KOPT-K1 (cell line): ENCODE measurements at regions not wholly inside any gene's neighbourhood (a gene's known extent, or its start where the extent isn't known, plus 50 kb on each side); places are given as distances from the start of the nearest gene placed in this dataset.
"Not testable (repeated sequence)": the region's sequence is repeated elsewhere in the genome, so short reads cannot be mapped to it uniquely, and the experiment has no call there.

ENCODE experiments used
- H3K27ac ChIP-seq: fragments of 200-600 bp; sonication (generic); 2 replicates; pipeline ENCODE4 v1.5.1; 2016; ENCODE audit warnings: antibody characterized with exemption, mild to moderate bottlenecking, low read depth, low read length; ENCODE audit not compliant: poor library complexity, severe bottlenecking
- H3K36me3 ChIP-seq: fragments of 200-600 bp; sonication (generic); 2 replicates; pipeline ENCODE4 v1.5.1; 2017; ENCODE audit warnings: antibody characterized with exemption, mild to moderate bottlenecking, low read length, moderate library complexity; ENCODE audit not compliant: insufficient read depth
- H3K9me3 ChIP-seq: fragments of 200-600 bp; sonication (generic); 2 replicates; pipeline ENCODE4 v1.5.1; 2017; ENCODE audit warnings: antibody characterized with exemption, low read length, mild to moderate bottlenecking; ENCODE audit not compliant: insufficient read depth, poor library complexity, severe bottlenecking

GRCh38 chr1:186775881-186776560, 52.7 kb upstream of the PLA2G4A start:
- H3K27ac ChIP-seq = no peak overlapping the region
- H3K9me3 ChIP-seq = no peaks in the 10 kb centered on the region
- H3K36me3 ChIP-seq = no peaks in the 10 kb centered on the region

GRCh38 chr1:186775036-186775435, 53.7 kb upstream of the PLA2G4A start:
- Histone ChIP-seq H3K27ac (no peak overlapping the region), H3K9me3 (no peaks in the 10 kb centered on the region), H3K36me3 (no peaks in the 10 kb centered on the region)

GRCh38 chr1:186772228-186772627, 56.5 kb upstream of the PLA2G4A start:
- H3K27ac ChIP-seq = no peak overlapping the region

GRCh38 chr1:186770421-186770820, 58.3 kb upstream of the PLA2G4A start:
- no peaks in the 10 kb centered on the region for H3K36me3 ChIP-seq
- H3K27ac ChIP-seq = no peak overlapping the region
- no peaks in the 10 kb centered on the region for H3K9me3 ChIP-seq

More at GRCh38 chr1:186772228-186772627, 56.5 kb upstream of the PLA2G4A start:
- no peaks in the 10 kb centered on the region for H3K9me3 ChIP-seq
- no peaks in the 10 kb centered on the region for H3K36me3 ChIP-seq

GRCh38 chr1:186768906-186769305, 59.8 kb upstream of the PLA2G4A start:
- Histone ChIP-seq H3K36me3 (no peaks in the 10 kb centered on the region), H3K27ac (no peak overlapping the region)

GRCh38 chr1:186765446-186765845, 63.3 kb upstream of the PLA2G4A start:
- Histone ChIP-seq H3K9me3 (no peaks in the 10 kb centered on the region), H3K27ac (no peak overlapping the region), H3K36me3 (no peaks in the 10 kb centered on the region)

More at GRCh38 chr1:186768906-186769305, 59.8 kb upstream of the PLA2G4A start:
- no peaks in the 10 kb centered on the region for H3K9me3 ChIP-seq

- Histone ChIP-seq H3K9me3 (no peaks in the 10 kb centered on the region), H3K36me3 (no peaks in the 10 kb centered on the region), H3K27ac (no peak overlapping the region)
Measured at GRCh38 chr1:186763107-186763506, 65.6 kb upstream of the PLA2G4A start.

- no peaks in the 10 kb centered on the region for H3K36me3 ChIP-seq
- H3K27ac ChIP-seq = no peak overlapping the region
- no peaks in the 10 kb centered on the region for H3K9me3 ChIP-seq
Measured at GRCh38 chr1:186762653-186763052, 66.1 kb upstream of the PLA2G4A start.

- Histone ChIP-seq H3K36me3 (no peaks in the 10 kb centered on the region), H3K27ac (no peak overlapping the region), H3K9me3 (no peaks in the 10 kb centered on the region)
Measured at GRCh38 chr1:186761358-186761757, 67.4 kb upstream of the PLA2G4A start.

- Histone ChIP-seq H3K9me3 (no peaks in the 10 kb centered on the region), H3K27ac (peak overlapping the region; percentile 1), H3K36me3 (no peaks in the 10 kb centered on the region)
Measured at GRCh38 chr1:186760446-186760845, 68.3 kb upstream of the PLA2G4A start.

GRCh38 chr1:186758896-186759606, 69.7 kb upstream of the PLA2G4A start:
- H3K27ac ChIP-seq, H3K36me3 ChIP-seq, H3K9me3 ChIP-seq: not testable (repeated sequence)

- Histone ChIP-seq H3K27ac (no peak overlapping the region), H3K36me3 (no peaks in the 10 kb centered on the region)
Measured at GRCh38 chr1:186757851-186758250, 70.9 kb upstream of the PLA2G4A start.

GRCh38 chr1:186754542-186755145, 74.1 kb upstream of the PLA2G4A start:
- H3K27ac ChIP-seq = no peak overlapping the region
- no peaks in the 10 kb centered on the region for H3K36me3 ChIP-seq
- H3K9me3 ChIP-seq = no peaks in the 10 kb centered on the region

More at GRCh38 chr1:186757851-186758250, 70.9 kb upstream of the PLA2G4A start:
- H3K9me3 ChIP-seq = no peaks in the 10 kb centered on the region

- no peaks in the 10 kb centered on the region for H3K36me3 ChIP-seq
- no peak overlapping the region for H3K27ac ChIP-seq
- H3K9me3 ChIP-seq = no peaks in the 10 kb centered on the region
Measured at GRCh38 chr1:186753241-186753640, 73.0 kb upstream of the PTGS2 start.

GRCh38 chr1:186750257-186750656, 70.0 kb upstream of the PTGS2 start:
- H3K36me3 ChIP-seq = no peaks in the 10 kb centered on the region
- H3K9me3 ChIP-seq = peaks cover 10% of the 10 kb centered on the region
- H3K27ac ChIP-seq = no peak overlapping the region
